K562 (cell line): ENCODE measurements at regions not wholly inside any gene's neighbourhood (a gene's known extent, or its start where the extent isn't known, plus 50 kb on each side); places are given as distances from the start of the nearest gene placed in this dataset.

Experiments used
- ATAC-seq: fragments of 200-7000 bp; cut with Tn5 transposase; 3 replicates; pipeline ENCODE4 v1.9.1; 2020; ENCODE audit warnings: moderate library complexity
- BruUV-seq: library from RNA; stranded (reverse); fragments of 400-500 nt; replicated peaks from 2 replicates; lab custom pipeline; 2021; lab: Mats Ljungman, UMichigan
- CTCF ChIA-PET: fragments of 300-600 bp; formaldehyde crosslinking; extraction: SDS; loops from one replicate; lab custom pipeline; 2021; ENCODE audit warnings: low intra/inter-chr PET ratio; lab: Yijun Ruan, JAX
- POLR2A ChIA-PET: fragments of 300-600, 350-650 bp; sonication (Branson Sonifier 250); formaldehyde crosslinking; extraction: SDS; loops from one replicate; lab custom pipeline; 2021; ENCODE audit warnings: antibody characterized with exemption, inconsistent platforms; lab: Yijun Ruan, JAX
- DNase-seq, 4 experiments: peaks; one replicate each; pipeline versions ENCODE4 v3.0.0 to v3.0.0-alpha.2; 2011 to 2018; ENCODE audit warnings: low spot score in 3 of 4, mixed read lengths in 3 of 4; ENCODE audit errors: extremely low read depth in 1 of 4
- FAIRE-seq: peaks from 2 replicates; lab custom pipeline; 2011; peaks lifted over from hg19 to GRCh38; lab: Jason Lieb, UNC
- H2AFZ ChIP-seq: 2 replicates; pipeline ENCODE4 v1.6.0; 2011; ENCODE audit warnings: low read depth, low read length, control low read depth, inconsistent platforms
- H3K27ac ChIP-seq: fragments of 200-600 bp; 3 replicates; pipeline ENCODE4 v1.8.0; 2011; ENCODE audit warnings: low read depth, mild to moderate bottlenecking, control low read depth, inconsistent platforms, low read length, moderate library complexity, mixed read lengths; ENCODE audit errors: extremely low read depth
- H3K27me3 ChIP-seq, 2 experiments: fragments of 300-600 bp in 1 of 2; 2 replicates in 1 of 2; 3 replicates in 1 of 2; pipeline versions ENCODE4 v1.6.0 to v1.8.0; 2011; ENCODE audit warnings: inconsistent platforms in 2 of 2, low read length in 2 of 2, mild to moderate bottlenecking in 1 of 2, mixed read lengths in 1 of 2, moderate library complexity in 1 of 2; ENCODE audit not compliant: control insufficient read depth in 2 of 2, insufficient read depth in 2 of 2
- H3K36me3 ChIP-seq: fragments of 300-600 bp; 3 replicates; pipeline ENCODE4 v1.8.0; 2011; ENCODE audit warnings: mild to moderate bottlenecking, low read length, inconsistent platforms; ENCODE audit not compliant: control insufficient read depth, insufficient read depth
- H3K4me1 ChIP-seq, 2 experiments: fragments of 200-600 bp in 1 of 2; replicated peaks in 1 of 2; 2 replicates in 1 of 2; 3 replicates in 1 of 2; pipeline versions ENCODE4 v1.5.1 to v1.8.0; 2011; ENCODE audit warnings: inconsistent platforms in 2 of 2, low read length in 2 of 2, mild to moderate bottlenecking in 1 of 2, mixed read lengths in 1 of 2, moderate library complexity in 1 of 2; ENCODE audit not compliant: control insufficient read depth in 2 of 2, insufficient read depth in 2 of 2
- H3K4me2 ChIP-seq: 2 replicates; pipeline ENCODE4 v1.6.1; 2011; ENCODE audit warnings: low read length, control low read depth, inconsistent platforms, mixed read lengths; ENCODE audit not compliant: insufficient read depth
- H3K4me3 ChIP-seq: fragments of 200-600 bp; sonication (generic), shearing (Covaris generic); 2 replicates; pipeline ENCODE4 v1.5.1; 2016; ENCODE audit warnings: control low read depth, inconsistent platforms
- H3K79me2 ChIP-seq: fragments of 200-600 bp; 3 replicates; pipeline ENCODE4 v1.8.0; 2011; ENCODE audit warnings: low read length, inconsistent platforms; ENCODE audit not compliant: control insufficient read depth, insufficient read depth
- H3K9ac ChIP-seq, 2 experiments: 2 replicates each; pipeline versions ENCODE4 v1.6.0 to v1.6.1; 2011; ENCODE audit warnings: low read depth in 2 of 2, low read length in 2 of 2, control low read depth in 1 of 2, inconsistent platforms in 1 of 2, mild to moderate bottlenecking in 1 of 2, mixed read lengths in 1 of 2; ENCODE audit not compliant: insufficient read depth in 1 of 2
- H3K9me1 ChIP-seq: one replicate; pipeline ENCODE4 v1.6.0; 2011; ENCODE audit warnings: inconsistent platforms, mild to moderate bottlenecking, low read length, moderate library complexity; ENCODE audit not compliant: control insufficient read depth, insufficient read depth
- H3K9me3 ChIP-seq: replicated peaks from 2 replicates; pipeline ENCODE4 v1.5.1; 2011; ENCODE audit warnings: low read depth, low read length, inconsistent platforms; ENCODE audit not compliant: control insufficient read depth, insufficient read depth
- H4K20me1 ChIP-seq: replicated peaks from 2 replicates; pipeline ENCODE4 v1.6.1; 2011; ENCODE audit warnings: low read length, inconsistent platforms, mixed read lengths; ENCODE audit not compliant: control insufficient read depth, insufficient read depth
- ADNP ChIP-seq: fragments of 200-800 bp; sonication (Bioruptor generic); IDR thresholded peaks from 2 replicates; pipeline ENCODE4 v1.6.1; 2016; ENCODE audit warnings: missing genetic modification characterization, missing compliant biosample characterization
- ATF6 ChIP-seq: sonication (generic); formaldehyde crosslinking; IDR thresholded peaks from 2 replicates; pipeline ENCODE4 v1.4.0; 2020; ENCODE audit warnings: mild to moderate bottlenecking, missing genetic modification reagents
- BRF2 ChIP-seq: IDR thresholded peaks from 3 replicates; pipeline ENCODE4 v1.6.1; 2011; ENCODE audit warnings: borderline replicate concordance, mild to moderate bottlenecking; ENCODE audit not compliant: insufficient read length, insufficient read depth
- FOXJ2 ChIP-seq: fragments of 200-800 bp; sonication (Bioruptor generic); IDR thresholded peaks from 2 replicates; pipeline ENCODE4 v1.6.1; 2016; ENCODE audit warnings: missing genetic modification characterization, missing compliant biosample characterization
- TCF7L2 ChIP-seq: fragments of 150-350 bp; IDR thresholded peaks from 2 replicates; pipeline ENCODE4 v1.6.1; 2016; ENCODE audit warnings: low read depth, mild to moderate bottlenecking, low read length, moderate library complexity
- THRAP3 ChIP-seq: fragments of 450-650 bp; IDR thresholded peaks from 2 replicates; pipeline ENCODE4 v1.6.1; 2016; ENCODE audit warnings: mild to moderate bottlenecking, inconsistent platforms, borderline replicate concordance
- ZBTB33 ChIP-seq: sonication (generic); formaldehyde crosslinking; IDR thresholded peaks from 2 replicates; pipeline ENCODE4 v1.8.1; 2023; ENCODE audit warnings: mild to moderate bottlenecking, missing genetic modification reagents
- ZFPM2 ChIP-seq: fragments of 250-450 bp; sonication (Bioruptor Pico); IDR thresholded peaks from 2 replicates; pipeline ENCODE4 v1.5.1; 2022; ENCODE audit warnings: mild to moderate bottlenecking
- ZNF134 ChIP-seq: fragments of 250-450 bp; sonication (Bioruptor Pico); conservative IDR thresholded peaks from 2 replicates; pipeline ENCODE4 v1.4.0; 2020
- ZNF197 ChIP-seq: fragments of 200-800 bp; sonication (Bioruptor generic); IDR thresholded peaks from 2 replicates; pipeline ENCODE4 v1.6.1; 2016; ENCODE audit warnings: low read depth, missing genetic modification characterization, missing compliant biosample characterization
- WGBS: fragments of 100-300 bp; shearing (Covaris generic); methylation state at CpG from one replicate; pipeline ENCODE4 v1.1.6; 2016; ENCODE audit warnings: low coverage, mixed read lengths; ENCODE audit not compliant: insufficient coverage; ENCODE audit errors: missing lambda C conversion rate; 5-methylcytosine and 5-hydroxymethylcytosine counted together
- in situ Hi-C: fragments of 300-500 bp; cut with MboI; formaldehyde crosslinking; loops from 4 replicates; pipeline ENCODE4 v1.15.0; 2018; ENCODE audit warnings: inconsistent platforms, mixed read lengths
- intact Hi-C: fragments of 100-400 bp; cut with micrococcal nuclease; formaldehyde crosslinking; loops from 2 replicates; pipeline ENCODE4 v1.14.2; 2022
- TF ChIP-seq, protein P1 (sequence below), 2 experiments: IDR thresholded peaks; 2 replicates each; pipeline ENCODE4 v1.6.1; 2012; ENCODE audit warnings: improper control_type of control experiment in 2 of 2, low read depth in 2 of 2, low read length in 2 of 2, borderline replicate concordance in 1 of 2
- TF ChIP-seq, protein P2 (sequence below), 2 experiments: IDR thresholded peaks; 2 replicates each; pipeline ENCODE4 v1.6.1; 2011; ENCODE audit warnings: borderline replicate concordance in 1 of 2, control low read depth in 1 of 2, low read depth in 1 of 2, low read length in 1 of 2, mild to moderate bottlenecking in 1 of 2, mixed read lengths in 1 of 2, moderate library complexity in 1 of 2; ENCODE audit not compliant: insufficient read depth in 1 of 2, insufficient read length in 1 of 2, poor library complexity in 1 of 2, severe bottlenecking in 1 of 2; ENCODE audit errors: extremely low read depth in 1 of 2

DNA sequence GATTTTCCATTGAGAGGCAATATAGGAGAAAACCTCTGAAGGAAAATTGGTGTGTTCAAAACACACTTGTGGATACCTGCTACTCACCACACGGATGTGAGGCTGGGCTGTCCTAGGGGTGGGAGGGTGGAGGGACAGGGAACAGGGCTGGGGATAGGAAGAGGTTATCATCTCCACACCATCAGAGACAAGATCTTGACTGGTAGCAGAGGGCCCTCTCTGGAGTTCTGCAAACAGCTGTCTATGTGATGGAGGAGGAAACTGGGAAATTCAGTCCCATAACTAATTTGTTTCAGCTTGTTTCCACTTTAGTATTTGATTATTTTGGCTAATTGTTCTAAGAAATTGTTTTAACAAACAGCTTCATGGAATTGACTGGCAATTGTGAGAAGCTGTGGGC, 91.6 kb upstream of the FSTL4 start:
- Histone ChIP-seq H3K9ac (no peak overlapping the region), H3K9me3 (no peaks in the 10 kb centered on the region), H3K4me1 (no peaks in the 10 kb centered on the region), H3K27me3 (peaks cover 2 to 35% of the 10 kb centered on the region in 2 experiments; a peak in 2 of 5 replicates), H2AFZ (no peak overlapping the region), H3K27ac (no peak overlapping the region), H3K4me3 (no peak overlapping the region), H4K20me1 (peaks cover under 1% of the 10 kb centered on the region; the same call in 1 of the 2 replicates), H3K79me2 (no peaks in the 10 kb centered on the region), H3K36me3 (no peaks in the 10 kb centered on the region), H3K9me1 (no peaks in the 10 kb centered on the region), H3K4me2 (no peak overlapping the region)
- ChIA-PET CTCF (no interaction called here), POLR2A (no interaction called here)
- WGBS, result 0% methylated on average over 1 of the region's 1 CpG
- BruUV-seq, result no TSS peak
- in situ Hi-C loops, result no loop called here
- intact Hi-C loops, result no loop called here
- DNase-seq, result no peak
- no peak for FAIRE-seq
- no peak for ATAC-seq
- TF ChIP-seq ZNF134 (CRISPR knock-in tag) (no peak), BRF2 (no peak), ADNP (tag) (no peak), ZFPM2 (no peak), TCF7L2 (no peak), ZNF197 (CRISPR knock-in tag) (no peak), THRAP3 (no peak), ATF6 (no peak), ZBTB33 (CRISPR knock-in tag) (no peak), FOXJ2 (no peak)
- TF ChIP-seq, protein P1, sequence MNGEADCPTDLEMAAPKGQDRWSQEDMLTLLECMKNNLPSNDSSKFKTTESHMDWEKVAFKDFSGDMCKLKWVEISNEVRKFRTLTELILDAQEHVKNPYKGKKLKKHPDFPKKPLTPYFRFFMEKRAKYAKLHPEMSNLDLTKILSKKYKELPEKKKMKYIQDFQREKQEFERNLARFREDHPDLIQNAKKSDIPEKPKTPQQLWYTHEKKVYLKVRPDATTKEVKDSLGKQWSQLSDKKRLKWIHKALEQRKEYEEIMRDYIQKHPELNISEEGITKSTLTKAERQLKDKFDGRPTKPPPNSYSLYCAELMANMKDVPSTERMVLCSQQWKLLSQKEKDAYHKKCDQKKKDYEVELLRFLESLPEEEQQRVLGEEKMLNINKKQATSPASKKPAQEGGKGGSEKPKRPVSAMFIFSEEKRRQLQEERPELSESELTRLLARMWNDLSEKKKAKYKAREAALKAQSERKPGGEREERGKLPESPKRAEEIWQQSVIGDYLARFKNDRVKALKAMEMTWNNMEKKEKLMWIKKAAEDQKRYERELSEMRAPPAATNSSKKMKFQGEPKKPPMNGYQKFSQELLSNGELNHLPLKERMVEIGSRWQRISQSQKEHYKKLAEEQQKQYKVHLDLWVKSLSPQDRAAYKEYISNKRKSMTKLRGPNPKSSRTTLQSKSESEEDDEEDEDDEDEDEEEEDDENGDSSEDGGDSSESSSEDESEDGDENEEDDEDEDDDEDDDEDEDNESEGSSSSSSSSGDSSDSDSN (IDR thresholded peaks at IDR 0.05; ENCODE audit: borderline replicate concordance in 1 of 2, low read depth in 2 of 2, low read length in 2 of 2), result no peak
- TF ChIP-seq, protein P2, sequence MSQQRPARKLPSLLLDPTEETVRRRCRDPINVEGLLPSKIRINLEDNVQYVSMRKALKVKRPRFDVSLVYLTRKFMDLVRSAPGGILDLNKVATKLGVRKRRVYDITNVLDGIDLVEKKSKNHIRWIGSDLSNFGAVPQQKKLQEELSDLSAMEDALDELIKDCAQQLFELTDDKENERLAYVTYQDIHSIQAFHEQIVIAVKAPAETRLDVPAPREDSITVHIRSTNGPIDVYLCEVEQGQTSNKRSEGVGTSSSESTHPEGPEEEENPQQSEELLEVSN (IDR thresholded peaks at IDR 0.05; ENCODE audit: borderline replicate concordance in 1 of 2, extremely low read depth in 1 of 2, insufficient read depth in 1 of 2, insufficient read length in 1 of 2, low read depth in 1 of 2, low read length in 1 of 2, poor library complexity in 1 of 2, severe bottlenecking in 1 of 2), result no peak
